SK-N-MC (cell line): ENCODE measurements at regions not wholly inside any gene's neighbourhood (a gene's known extent, or its start where the extent isn't known, plus 50 kb on each side); places are given as distances from the start of the nearest gene placed in this dataset.

Experiments
- DNase-seq: peaks from one replicate; pipeline ENCODE4 v3.0.0-alpha.2; 2011; ENCODE audit warnings: low read depth, low spot score
- H3K27ac ChIP-seq: fragments of 200-600 bp; sonication (generic); 2 replicates; pipeline ENCODE4 v1.5.1; 2016; ENCODE audit warnings: mixed run types
- H3K36me3 ChIP-seq: fragments of 200-600 bp; sonication (generic); 2 replicates; pipeline ENCODE4 v1.6.1; 2017; ENCODE audit warnings: antibody characterized with exemption, low read length, mixed read lengths; ENCODE audit not compliant: insufficient read depth
- H3K4me3 ChIP-seq: fragments of 200-600 bp; sonication (generic); 2 replicates; pipeline ENCODE4 v1.5.1; 2016
- H3K9ac ChIP-seq: fragments of 200-600 bp; sonication (generic); 2 replicates; pipeline ENCODE4 v1.8.0; 2017; ENCODE audit warnings: mixed run types, mixed read lengths; ENCODE audit not compliant: insufficient read length
- H3K9me3 ChIP-seq: fragments of 200-600 bp; sonication (generic); 2 replicates; pipeline ENCODE4 v1.6.1; 2017; ENCODE audit warnings: low read depth, mild to moderate bottlenecking, antibody characterized with exemption, low read length, moderate library complexity, mixed read lengths
- EZH2 ChIP-seq: fragments of 200-600 bp; sonication (generic); IDR thresholded peaks from one replicate; pipeline ENCODE4 v1.6.1; 2017; ENCODE audit warnings: antibody characterized with exemption
- FOXP2 ChIP-seq: optimal IDR thresholded peaks from 2 replicates; pipeline ENCODE3; 2011; ENCODE audit warnings: mild to moderate bottlenecking, moderate library complexity; ENCODE audit not compliant: insufficient read depth; ENCODE audit errors: extremely low read length, control extremely low read depth
- POLR2AphosphoS5 ChIP-seq: IDR thresholded peaks from 2 replicates; pipeline ENCODE4 v1.6.1; 2012; ENCODE audit warnings: mild to moderate bottlenecking, low read depth, low read length, borderline replicate concordance

DNA sequence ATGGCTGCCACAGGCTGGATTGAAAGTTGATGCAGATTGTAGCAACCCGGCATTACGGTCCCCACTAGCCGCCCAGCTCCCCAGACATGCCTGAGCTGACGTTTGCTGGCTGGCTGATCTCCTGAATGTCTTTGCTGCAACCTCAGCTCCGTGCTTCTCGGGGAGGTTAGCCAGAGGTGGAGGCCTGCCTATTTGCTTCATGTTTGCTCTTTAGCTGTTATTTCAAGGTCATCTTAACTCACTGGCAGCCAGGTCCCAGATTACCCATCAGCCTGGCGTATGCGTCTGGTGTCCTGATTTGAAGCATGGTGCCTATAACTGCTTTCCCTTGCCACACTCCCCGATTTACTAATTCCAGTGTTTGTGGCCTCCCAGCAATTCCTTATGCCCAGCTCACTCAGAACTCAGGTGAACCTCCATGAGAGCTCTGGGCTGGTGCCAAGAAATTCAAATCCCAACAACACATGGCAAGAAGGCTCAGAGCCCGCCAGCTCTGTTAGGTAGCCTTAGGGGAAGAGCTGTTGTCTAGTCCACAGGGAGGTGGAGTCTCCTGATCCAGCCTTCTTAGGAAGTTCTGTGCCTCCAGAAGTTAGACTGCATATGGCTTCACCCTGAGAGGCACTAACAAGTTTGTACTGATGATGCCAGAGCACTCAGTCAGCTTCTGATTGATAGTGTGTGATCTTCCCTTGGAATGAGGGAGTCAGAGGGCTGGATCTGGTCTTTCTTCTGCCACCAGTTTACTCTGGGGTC, 69.7 kb upstream of the EXOC4 start:
- no peak for DNase-seq
- no peaks in the 10 kb centered on the region for H3K36me3 ChIP-seq
- no peak overlapping the region for H3K9ac ChIP-seq
- H3K9me3 ChIP-seq, result no peaks in the 10 kb centered on the region
- TF ChIP-seq POLR2AphosphoS5 (no peak), FOXP2 (no peak), EZH2 (no peak)
- no peak overlapping the region; the same call in none of the 2 replicates for H3K4me3 ChIP-seq
- no peak overlapping the region for H3K27ac ChIP-seq

DNA sequence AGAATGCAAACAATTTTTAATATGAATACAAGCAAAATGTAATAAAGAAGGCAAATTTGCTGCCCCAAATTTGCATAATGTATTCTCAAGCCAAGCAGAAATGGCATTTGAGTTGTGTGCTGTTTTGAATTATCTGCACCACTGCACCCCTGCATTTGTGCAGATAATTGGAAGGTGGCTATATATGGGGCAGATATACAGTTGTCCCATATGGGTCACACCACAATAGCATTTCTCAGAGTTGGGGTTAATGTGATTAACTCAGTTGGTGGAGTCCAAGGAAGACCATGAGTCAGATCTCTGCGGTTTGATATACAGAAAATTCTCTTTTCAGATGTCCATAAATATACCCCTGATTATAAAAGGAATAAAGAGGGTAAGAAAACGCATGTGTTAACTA, 68.9 kb upstream of the EXOC4 start:
- Histone ChIP-seq H3K9me3 (no peaks in the 10 kb centered on the region), H3K36me3 (no peaks in the 10 kb centered on the region), H3K9ac (no peak overlapping the region), H3K4me3 (peak overlapping the region; percentile 7; the same call in 1 of the 2 replicates), H3K27ac (no peak overlapping the region)
- no peak for DNase-seq
- TF ChIP-seq EZH2, result no peak
- no peak for TF ChIP-seq FOXP2
- no peak for TF ChIP-seq POLR2AphosphoS5

DNA sequence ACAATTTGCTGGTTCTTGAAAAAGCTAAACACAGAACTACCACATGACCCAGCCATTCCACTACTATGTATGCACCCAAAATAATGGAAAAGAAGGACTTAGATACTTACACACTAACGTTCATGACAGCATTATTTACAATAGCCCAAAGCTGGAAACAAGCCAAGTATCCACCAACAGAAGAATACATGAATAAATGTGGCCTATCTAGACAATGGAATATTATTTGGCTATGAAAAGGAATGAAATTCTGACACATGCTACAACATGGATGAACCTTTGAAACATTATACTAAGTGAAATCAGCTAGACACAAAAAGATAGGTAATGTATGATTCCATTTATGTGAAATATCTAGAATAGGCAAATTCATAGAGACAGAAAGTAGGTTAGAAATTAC, 67.4 kb upstream of the EXOC4 start:
- Histone ChIP-seq H3K4me3 (no peak overlapping the region), H3K9ac (no peak overlapping the region), H3K36me3 (no peaks in the 10 kb centered on the region), H3K27ac (no peak overlapping the region), H3K9me3 (no peaks in the 10 kb centered on the region)
- DNase-seq, result no peak
- TF ChIP-seq POLR2AphosphoS5, result no peak
- TF ChIP-seq FOXP2, result no peak
- no peak for TF ChIP-seq EZH2

DNA sequence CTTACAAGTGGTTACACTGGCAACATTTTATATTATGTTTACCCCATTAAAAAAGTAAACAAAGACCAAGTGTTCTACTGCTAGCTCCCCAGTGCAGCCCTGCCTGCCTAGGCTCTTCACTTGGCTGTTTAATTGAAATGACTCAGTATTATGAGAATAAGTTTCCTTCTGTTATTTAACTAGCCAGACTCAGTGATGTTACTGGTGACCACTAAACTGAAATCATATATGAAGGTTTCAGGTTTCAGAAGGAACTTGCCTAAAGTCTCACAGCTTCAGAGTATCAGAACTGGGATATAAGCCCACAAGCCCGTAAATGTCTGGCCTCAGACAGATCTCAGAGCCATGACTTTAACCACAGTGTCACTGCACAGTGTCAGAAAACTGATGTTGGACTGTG, 66.8 kb upstream of the EXOC4 start:
- H3K36me3 ChIP-seq, result no peaks in the 10 kb centered on the region
- no peak for DNase-seq
- H3K9ac ChIP-seq, result no peak overlapping the region
- TF ChIP-seq FOXP2 (no peak), EZH2 (no peak), POLR2AphosphoS5 (no peak)
- no peaks in the 10 kb centered on the region for H3K9me3 ChIP-seq
- H3K4me3 ChIP-seq, result no peak overlapping the region
- no peak overlapping the region for H3K27ac ChIP-seq

DNA sequence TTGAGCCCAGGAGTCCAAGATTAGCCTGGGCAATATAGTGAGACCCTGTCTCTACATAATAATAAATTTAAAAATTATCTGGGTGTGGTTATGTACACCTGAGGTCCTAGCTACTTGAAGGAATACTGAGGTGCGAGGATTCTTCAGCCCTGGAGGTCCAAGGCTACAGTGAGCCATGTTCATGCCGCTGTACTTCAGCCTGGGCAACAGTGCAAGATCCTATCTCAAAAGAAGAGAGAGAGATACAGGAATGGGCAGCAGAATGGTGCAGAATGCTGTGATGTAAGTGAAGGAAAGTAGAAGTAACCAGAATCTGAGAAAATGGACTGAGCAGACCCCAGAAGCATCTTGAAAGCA, 62.7 kb upstream of the EXOC4 start:
- Histone ChIP-seq H3K4me3 (no peak overlapping the region), H3K36me3 (no peaks in the 10 kb centered on the region)
- TF ChIP-seq EZH2 (no peak), FOXP2 (no peak), POLR2AphosphoS5 (no peak)

DNA sequence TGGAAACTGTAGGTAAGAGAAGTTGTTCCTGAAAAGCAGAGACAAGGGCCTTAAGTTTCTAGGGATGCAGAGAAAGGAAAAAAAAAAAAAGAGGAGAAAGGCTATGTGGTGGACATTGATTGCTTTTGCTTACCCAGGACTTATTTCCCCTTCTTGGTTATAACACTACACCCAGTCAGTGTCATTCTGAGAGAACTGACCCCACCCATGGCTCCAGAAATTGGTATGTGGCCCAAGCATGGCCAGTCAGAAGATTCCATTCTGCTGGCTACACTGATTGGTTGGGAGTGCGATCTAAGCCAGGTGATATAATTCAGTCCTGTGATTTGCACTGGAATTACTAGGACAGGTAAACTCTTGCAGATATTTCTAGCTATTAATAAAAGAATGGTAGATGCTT, 62.2 kb upstream of the EXOC4 start:
- no peak for DNase-seq
- Histone ChIP-seq H3K4me3 (no peak overlapping the region), H3K9me3 (no peaks in the 10 kb centered on the region), H3K9ac (no peak overlapping the region), H3K36me3 (no peaks in the 10 kb centered on the region), H3K27ac (no peak overlapping the region)
- TF ChIP-seq POLR2AphosphoS5 (no peak), EZH2 (no peak), FOXP2 (no peak)

More for the DNA sequence above, 62.7 kb upstream of the EXOC4 start:
- no peak overlapping the region for H3K9ac ChIP-seq
- no peak for DNase-seq
- H3K27ac ChIP-seq, result no peak overlapping the region
- no peaks in the 10 kb centered on the region for H3K9me3 ChIP-seq

DNA sequence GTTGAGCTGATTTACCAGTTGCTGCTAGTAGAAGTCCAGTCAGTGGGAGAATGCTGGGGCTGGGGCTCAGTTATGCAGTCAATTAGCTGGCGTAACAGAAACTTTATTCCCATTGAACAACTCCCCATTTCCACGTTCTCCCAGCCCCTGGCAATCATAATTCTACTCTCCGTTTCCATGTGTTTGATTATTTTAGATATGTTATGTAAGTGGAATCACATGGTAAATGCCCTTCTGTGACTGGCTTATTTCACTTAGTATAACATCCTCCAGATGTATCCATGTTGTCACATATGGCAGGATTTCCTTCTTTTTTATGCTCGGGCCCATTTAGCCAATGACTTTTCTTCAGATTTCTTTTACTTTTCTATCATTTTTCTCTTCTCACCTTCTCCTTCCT, 61.1 kb upstream of the EXOC4 start:
- Histone ChIP-seq H3K9ac (no peak overlapping the region), H3K27ac (no peak overlapping the region), H3K4me3 (no peak overlapping the region), H3K36me3 (no peaks in the 10 kb centered on the region), H3K9me3 (no peaks in the 10 kb centered on the region)
- TF ChIP-seq FOXP2 (no peak), EZH2 (no peak), POLR2AphosphoS5 (no peak)
- no peak for DNase-seq

DNA sequence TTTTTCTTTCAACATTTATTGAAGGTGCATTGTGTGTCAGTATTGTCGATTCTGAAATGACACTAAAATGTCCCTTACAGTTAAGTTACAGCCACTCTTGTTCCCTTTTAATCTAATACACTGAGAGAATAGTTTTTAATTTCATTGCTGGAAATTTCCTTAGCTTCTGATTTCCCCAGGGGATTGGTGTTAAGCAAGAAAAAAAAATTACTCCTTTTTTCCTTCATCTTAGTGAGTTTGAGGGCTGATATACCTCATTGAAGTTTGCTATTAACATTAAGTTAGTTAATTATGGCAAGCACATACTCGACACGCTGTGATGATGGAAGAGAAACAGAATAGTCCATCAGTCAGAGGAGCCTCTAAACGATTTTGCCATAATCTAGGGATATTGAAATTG, 57.0 kb upstream of the EXOC4 start:
- no peak overlapping the region for H3K27ac ChIP-seq
- H3K36me3 ChIP-seq, result no peaks in the 10 kb centered on the region
- TF ChIP-seq POLR2AphosphoS5, result no peak
- TF ChIP-seq FOXP2, result no peak
- H3K9me3 ChIP-seq, result no peaks in the 10 kb centered on the region
- no peak overlapping the region for H3K9ac ChIP-seq
- no peak for DNase-seq
- no peak overlapping the region for H3K4me3 ChIP-seq

DNA sequence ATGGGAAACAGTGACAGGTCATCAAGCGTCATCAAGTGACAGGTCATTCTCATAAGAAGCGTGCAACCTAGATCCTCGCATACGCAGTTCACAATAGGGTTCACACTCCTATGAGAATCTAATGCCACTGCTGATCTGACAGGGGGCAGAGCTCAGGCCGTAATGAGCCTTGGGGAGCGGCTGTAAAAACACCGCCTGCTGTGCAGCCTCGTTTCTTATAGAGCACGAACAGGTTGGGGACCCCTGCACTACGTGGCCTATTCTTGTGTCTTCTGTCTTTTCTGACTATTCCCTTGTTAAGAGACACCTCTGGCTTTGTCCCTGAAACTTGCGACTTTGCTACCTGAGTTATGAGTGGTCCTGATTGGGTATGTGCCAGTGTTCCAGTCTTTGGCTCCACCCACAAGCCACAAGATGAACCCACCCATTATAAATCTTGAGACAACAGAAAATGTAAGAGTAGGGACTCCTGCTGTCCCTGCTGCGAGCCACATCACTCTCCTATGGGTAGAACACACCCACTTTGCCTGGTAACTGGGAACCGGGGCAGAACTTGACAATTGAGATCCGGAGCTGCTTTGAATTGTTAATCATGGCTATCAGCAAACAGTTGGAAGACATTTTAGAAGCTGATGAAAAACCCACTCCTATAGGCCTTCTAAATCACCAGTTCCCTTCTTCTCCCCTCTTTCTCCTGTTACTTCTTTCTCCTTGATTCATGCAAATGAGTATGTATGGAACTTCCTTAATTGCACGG, 55.8 kb upstream of the EXOC4 start:
- H3K4me3 ChIP-seq, result no peak overlapping the region
- H3K9me3 ChIP-seq, result no peaks in the 10 kb centered on the region
- no peak for DNase-seq
- H3K27ac ChIP-seq, result no peak overlapping the region
- TF ChIP-seq FOXP2 (no peak), POLR2AphosphoS5 (no peak), EZH2 (no peak)
- H3K36me3 ChIP-seq, result no peaks in the 10 kb centered on the region
- no peak overlapping the region for H3K9ac ChIP-seq
